ENCODE measurements at regions not wholly inside any gene's neighbourhood (a gene's known extent, or its start where the extent isn't known, plus 50 kb on each side); places are given as distances from the start of the nearest gene placed in this dataset.

GRCh38 chr16:65936096-65936495, 430.4 kb upstream of the CDH5 start:
- ChIA-PET CTCF (no interaction called here), POLR2A (ENCODE audit: unreplicated experiment) (no interaction called here)
- Histone ChIP-seq H3K9ac (ENCODE audit: low read length) (no peak overlapping the region), H3K27ac (ENCODE audit: low read length) (no peak overlapping the region), H3F3A (ENCODE audit: low read length, unreplicated experiment) (no peaks in the 10 kb centered on the region), H3K36me3 (ENCODE audit: low read depth, low read length) (no peaks in the 10 kb centered on the region), H3K9me3 (ENCODE audit: low read length) (no peaks in the 10 kb centered on the region), H3K79me2 (ENCODE audit: low read length) (no peaks in the 10 kb centered on the region), H4K20me1 (ENCODE audit: low read length) (no peaks in the 10 kb centered on the region), H3K4me3 (ENCODE audit: low read length) (no peak overlapping the region), H3K4me1 (ENCODE audit: insufficient read depth, low read length) (no peaks in the 10 kb centered on the region), H3K4me2 (ENCODE audit: low read length) (no peak overlapping the region), H2AFZ (ENCODE audit: low read length) (no peak overlapping the region), H3K27me3 (ENCODE audit: low read length) (no peaks in the 10 kb centered on the region), H3K9me2 (replicated peaks; ENCODE audit: low read length) (no peaks in the 10 kb centered on the region)
- intact Hi-C loops (cut with micrococcal nuclease): no loop called here
- no TSS peak for BruUV-seq (replicated peaks)
- ATAC-seq (no peak), DNase-seq (no peak)
- TF ChIP-seq, protein P1, sequence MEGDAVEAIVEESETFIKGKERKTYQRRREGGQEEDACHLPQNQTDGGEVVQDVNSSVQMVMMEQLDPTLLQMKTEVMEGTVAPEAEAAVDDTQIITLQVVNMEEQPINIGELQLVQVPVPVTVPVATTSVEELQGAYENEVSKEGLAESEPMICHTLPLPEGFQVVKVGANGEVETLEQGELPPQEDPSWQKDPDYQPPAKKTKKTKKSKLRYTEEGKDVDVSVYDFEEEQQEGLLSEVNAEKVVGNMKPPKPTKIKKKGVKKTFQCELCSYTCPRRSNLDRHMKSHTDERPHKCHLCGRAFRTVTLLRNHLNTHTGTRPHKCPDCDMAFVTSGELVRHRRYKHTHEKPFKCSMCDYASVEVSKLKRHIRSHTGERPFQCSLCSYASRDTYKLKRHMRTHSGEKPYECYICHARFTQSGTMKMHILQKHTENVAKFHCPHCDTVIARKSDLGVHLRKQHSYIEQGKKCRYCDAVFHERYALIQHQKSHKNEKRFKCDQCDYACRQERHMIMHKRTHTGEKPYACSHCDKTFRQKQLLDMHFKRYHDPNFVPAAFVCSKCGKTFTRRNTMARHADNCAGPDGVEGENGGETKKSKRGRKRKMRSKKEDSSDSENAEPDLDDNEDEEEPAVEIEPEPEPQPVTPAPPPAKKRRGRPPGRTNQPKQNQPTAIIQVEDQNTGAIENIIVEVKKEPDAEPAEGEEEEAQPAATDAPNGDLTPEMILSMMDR (conservative IDR thresholded peaks at IDR 0.05; ENCODE audit: low read depth, low read length): no peak
- TF ChIP-seq EZH2 (IDR thresholded peaks at IDR 0.05; ENCODE audit: low read length, unreplicated experiment) (no peak), EZH2phosphoT487 (IDR thresholded peaks at IDR 0.05; ENCODE audit: borderline replicate concordance, low read length) (no peak)

DNA sequence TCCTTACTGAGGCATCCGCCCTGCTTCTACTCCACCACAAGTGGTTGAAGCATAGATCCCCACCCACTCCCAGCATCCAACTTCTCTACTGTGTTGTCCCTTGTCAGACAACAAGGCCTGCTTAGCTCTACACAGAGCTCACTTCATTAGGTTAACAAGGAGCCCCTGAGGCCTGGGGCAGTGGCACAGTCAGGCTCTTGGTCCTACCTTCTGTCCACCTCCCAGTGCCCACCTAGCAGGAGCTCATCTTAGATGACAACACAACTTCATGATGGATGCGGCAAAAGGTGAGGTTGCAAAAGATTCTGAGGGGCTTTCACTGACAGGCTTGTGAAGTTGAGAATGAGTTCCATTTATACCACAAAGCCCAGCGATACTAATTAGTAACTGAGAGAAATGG, 432.0 kb upstream of the CDH5 start:
- intact Hi-C loops (cut with micrococcal nuclease): no loop called here

DNA sequence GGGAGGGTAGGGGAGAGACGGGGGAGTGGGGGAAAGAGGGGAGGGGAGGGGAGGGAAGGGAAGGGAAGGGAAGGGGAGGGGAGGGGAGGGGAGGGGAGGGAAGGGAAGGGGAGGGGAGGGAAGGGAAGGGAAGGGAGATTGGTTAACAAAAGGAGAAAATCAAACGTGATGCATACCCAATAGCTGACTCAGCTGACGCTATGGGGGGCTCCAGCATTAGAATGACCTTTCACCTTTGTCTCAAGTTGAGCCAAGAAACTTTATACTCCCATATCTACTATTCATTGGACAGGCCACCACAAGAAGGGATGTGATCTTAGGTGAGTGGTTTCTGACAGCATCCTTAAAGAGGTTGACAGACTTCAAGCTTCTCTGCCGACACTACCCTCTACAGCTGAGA, 432.8 kb upstream of the CDH5 start:
- Histone ChIP-seq H3K9me2 (replicated peaks; ENCODE audit: low read length) (no peaks in the 10 kb centered on the region), H3K9ac (ENCODE audit: low read length) (no peak overlapping the region), H3K79me2 (ENCODE audit: low read length) (no peaks in the 10 kb centered on the region), H3K27me3 (ENCODE audit: low read length) (no peaks in the 10 kb centered on the region), H3K36me3 (ENCODE audit: low read depth, low read length) (no peaks in the 10 kb centered on the region), H2AFZ (ENCODE audit: low read length) (no peak overlapping the region), H3K4me1 (ENCODE audit: insufficient read depth, low read length) (no peaks in the 10 kb centered on the region), H3K27ac (ENCODE audit: low read length) (no peak overlapping the region), H3K9me3 (ENCODE audit: low read length) (no peaks in the 10 kb centered on the region), H3K4me3 (ENCODE audit: low read length) (no peak overlapping the region), H3F3A (ENCODE audit: low read length, unreplicated experiment) (no peaks in the 10 kb centered on the region), H3K4me2 (ENCODE audit: low read length) (no peak overlapping the region), H4K20me1 (ENCODE audit: low read length) (no peaks in the 10 kb centered on the region)
- POLR2A ChIA-PET (ENCODE audit: unreplicated experiment): no interaction called here
- BruUV-seq (replicated peaks): no TSS peak
- CTCF ChIA-PET: no interaction called here
- TF ChIP-seq, protein P1 (conservative IDR thresholded peaks at IDR 0.05; ENCODE audit: low read depth, low read length): no peak
- TF ChIP-seq EZH2 (IDR thresholded peaks at IDR 0.05; ENCODE audit: low read length, unreplicated experiment) (no peak), EZH2phosphoT487 (IDR thresholded peaks at IDR 0.05; ENCODE audit: borderline replicate concordance, low read length) (no peak)
- intact Hi-C loops (cut with micrococcal nuclease): no loop called here
- no peak for ATAC-seq
- DNase-seq: no peak

More for the DNA sequence above, 432.0 kb upstream of the CDH5 start:
- no peaks in the 10 kb centered on the region for H4K20me1 ChIP-seq (ENCODE audit: low read length)
- H3K27me3 ChIP-seq (ENCODE audit: low read length): no peaks in the 10 kb centered on the region
- no peaks in the 10 kb centered on the region for H3K9me3 ChIP-seq (ENCODE audit: low read length)
- POLR2A ChIA-PET (ENCODE audit: unreplicated experiment): no interaction called here
- no peaks in the 10 kb centered on the region for H3K4me1 ChIP-seq (ENCODE audit: insufficient read depth, low read length)
- no peaks in the 10 kb centered on the region for H3F3A ChIP-seq (ENCODE audit: low read length, unreplicated experiment)
- H2AFZ ChIP-seq (ENCODE audit: low read length): no peak overlapping the region
- H3K79me2 ChIP-seq (ENCODE audit: low read length): no peaks in the 10 kb centered on the region
- H3K4me2 ChIP-seq (ENCODE audit: low read length): no peak overlapping the region
- no peak for DNase-seq
- TF ChIP-seq, protein P1 (conservative IDR thresholded peaks at IDR 0.05; ENCODE audit: low read depth, low read length): no peak
- TF ChIP-seq EZH2phosphoT487 (IDR thresholded peaks at IDR 0.05; ENCODE audit: borderline replicate concordance, low read length): no peak
- no peak for TF ChIP-seq EZH2 (IDR thresholded peaks at IDR 0.05; ENCODE audit: low read length, unreplicated experiment)
- no TSS peak for BruUV-seq (replicated peaks)
- CTCF ChIA-PET: no interaction called here
- no peak overlapping the region for H3K9ac ChIP-seq (ENCODE audit: low read length)
- H3K4me3 ChIP-seq (ENCODE audit: low read length): no peak overlapping the region
- ATAC-seq: no peak
- no peaks in the 10 kb centered on the region for H3K9me2 ChIP-seq (replicated peaks; ENCODE audit: low read length)
- no peak overlapping the region for H3K27ac ChIP-seq (ENCODE audit: low read length)
- H3K36me3 ChIP-seq (ENCODE audit: low read depth, low read length): no peaks in the 10 kb centered on the region
